ENCODE measurements at regions not wholly inside any gene's neighbourhood (a gene's known extent, or its start where the extent isn't known, plus 50 kb on each side); places are given as distances from the start of the nearest gene placed in this dataset.
"Not testable (repeated sequence)": the region's sequence is repeated elsewhere in the genome, so short reads cannot be mapped to it uniquely, and the experiment has no call there.

- DNase-seq (ENCODE audit: low read depth, low spot score) = no peak
Measured at GRCh38 chr14:44453433-44454171, 53.5 kb downstream of the FSCB start.

- not testable (repeated sequence) for DNase-seq (ENCODE audit: low read depth, low spot score)
Measured at GRCh38 chr14:44450232-44450631, 56.9 kb downstream of the FSCB start.

DNA sequence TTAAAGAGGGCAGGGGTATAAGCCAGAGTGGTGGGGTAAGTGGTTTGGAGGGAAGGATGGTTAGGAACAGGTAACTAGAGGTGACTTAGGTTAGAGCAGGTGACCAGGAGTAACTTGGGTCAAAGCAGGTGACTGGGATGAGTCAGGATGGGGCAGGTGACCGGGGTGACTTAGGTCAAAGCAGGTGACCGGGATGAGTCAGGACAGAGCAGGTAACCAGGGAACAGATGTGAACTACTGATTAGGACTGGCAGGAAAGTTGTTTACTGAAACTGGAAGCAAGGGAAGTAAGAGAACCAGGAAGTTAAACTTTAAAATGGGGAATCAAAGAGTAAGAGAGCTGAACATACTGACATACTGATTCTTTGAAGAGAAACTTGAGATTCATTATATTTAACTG is 57.4 kb downstream of the FSCB start:
- DNase-seq (ENCODE audit: low read depth, low spot score) = no peak

DNA sequence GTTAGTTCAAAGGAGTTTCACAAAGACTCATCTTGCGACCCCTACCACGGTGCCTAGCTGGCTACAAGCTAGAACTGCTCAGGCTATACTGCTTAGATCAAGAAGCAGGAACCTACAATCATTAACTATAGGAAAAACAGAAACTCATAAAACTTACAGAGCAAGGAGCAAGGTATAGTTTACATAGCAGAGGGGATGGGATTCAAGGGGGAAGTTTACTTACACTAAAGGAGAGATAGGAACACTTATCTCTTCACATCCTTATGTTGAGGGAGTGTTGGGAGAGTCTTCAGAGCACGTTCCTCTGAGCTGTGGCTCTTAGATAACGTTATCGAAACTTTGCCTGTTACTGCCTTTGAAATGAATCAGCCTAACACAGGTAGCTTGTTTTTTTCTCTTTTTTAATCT is 58.1 kb downstream of the FSCB start:
- no peak for DNase-seq (ENCODE audit: low read depth, low spot score)

DNA sequence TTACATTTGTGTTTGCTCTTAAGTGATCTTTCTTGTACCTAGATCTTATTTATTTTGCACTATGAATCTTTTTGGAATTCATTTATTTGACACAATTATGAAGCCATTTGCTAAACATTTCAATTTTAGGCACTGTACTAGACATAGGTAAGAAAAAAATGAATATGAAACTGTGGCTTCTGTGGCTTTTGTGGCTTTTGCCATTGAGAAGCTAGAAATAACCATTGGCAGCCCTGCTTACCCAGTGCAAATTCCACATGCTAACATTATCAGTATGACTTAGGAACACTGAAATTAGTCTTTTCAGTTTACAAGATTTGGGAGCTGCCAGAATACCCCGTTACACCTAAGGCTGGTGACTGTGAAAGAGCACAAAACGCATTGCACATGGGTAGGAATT is 60.1 kb downstream of the FSCB start:
- DNase-seq (ENCODE audit: low read depth, low spot score) = no peak

DNA sequence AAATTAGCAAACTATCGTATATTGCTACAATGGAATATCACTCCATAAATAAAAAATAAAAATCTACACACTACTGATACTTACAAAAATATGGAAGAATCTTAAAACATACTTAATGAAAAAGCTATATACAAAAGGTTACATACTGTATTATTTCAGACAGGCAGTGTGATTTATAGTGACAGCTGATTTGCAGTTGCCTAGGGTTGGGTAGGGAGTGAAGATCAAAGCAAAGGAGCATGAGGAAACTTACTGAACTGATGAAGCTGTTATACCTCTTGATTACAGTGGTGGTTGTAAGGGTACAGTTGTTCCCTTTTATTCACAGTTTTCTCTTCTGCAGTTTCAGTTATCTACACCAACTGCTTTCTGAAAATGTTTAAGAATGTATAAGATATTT is 62.6 kb downstream of the FSCB start:
- no peak for DNase-seq (ENCODE audit: low read depth, low spot score)

DNA sequence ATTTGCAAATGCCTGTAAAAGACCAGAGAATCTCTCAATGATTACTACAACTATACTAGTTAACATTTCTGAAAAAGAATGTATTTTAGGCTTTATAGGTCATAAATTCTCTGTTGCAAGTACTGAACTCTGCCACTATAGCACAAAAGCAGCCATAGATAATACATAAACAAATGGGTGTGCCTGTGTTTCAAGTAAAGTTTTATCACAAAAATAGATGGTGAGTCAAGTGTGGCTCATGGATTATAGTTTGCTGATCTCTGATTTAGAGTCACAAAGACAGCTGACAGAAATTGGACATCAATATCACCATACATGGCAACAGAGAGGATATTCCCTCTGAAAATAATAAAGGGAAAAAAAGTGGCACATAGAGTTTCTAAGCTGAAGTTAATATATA is 68.1 kb downstream of the FSCB start:
- DNase-seq (ENCODE audit: low read depth, low spot score) = no peak

- DNase-seq (ENCODE audit: low read depth, low spot score) = no peak
Measured at GRCh38 chr14:44438221-44438620, 68.9 kb downstream of the FSCB start.

- no peak for DNase-seq (ENCODE audit: low read depth, low spot score)
Measured at GRCh38 chr14:44436458-44436857, 70.6 kb downstream of the FSCB start.

- DNase-seq (ENCODE audit: low read depth, low spot score) = no peak
Measured at GRCh38 chr14:44428231-44428945, 78.7 kb downstream of the FSCB start.

- DNase-seq (ENCODE audit: low read depth, low spot score) = no peak
Measured at GRCh38 chr14:44422699-44423098, 84.4 kb downstream of the FSCB start.

- no peak for DNase-seq (ENCODE audit: low read depth, low spot score)
Measured at GRCh38 chr14:44420226-44420625, 86.9 kb downstream of the FSCB start.

- DNase-seq (ENCODE audit: low read depth, low spot score) = no peak
Measured at GRCh38 chr14:44418856-44419255, 88.2 kb downstream of the FSCB start.

- no peak for DNase-seq (ENCODE audit: low read depth, low spot score)
Measured at GRCh38 chr14:44417809-44418208, 89.3 kb downstream of the FSCB start.

DNA sequence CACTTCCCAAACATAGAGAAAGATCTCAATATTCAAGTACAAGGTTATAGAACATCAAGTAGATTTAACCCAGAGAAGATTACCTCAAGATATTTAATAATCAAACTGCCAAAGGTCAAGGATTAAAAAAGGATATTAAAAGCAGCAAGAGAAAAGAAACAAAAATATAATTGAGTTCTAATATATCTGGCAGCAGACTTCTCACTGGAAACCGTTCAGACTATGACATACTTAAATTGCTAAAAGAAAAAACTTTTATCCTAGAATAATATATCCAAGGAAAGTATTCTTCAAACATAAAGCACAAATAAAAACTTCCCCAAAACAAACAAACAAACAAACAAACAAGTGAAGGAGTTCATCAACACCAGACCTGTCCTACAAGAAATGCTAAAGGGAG is 92.4 kb downstream of the FSCB start:
- no peak for DNase-seq (ENCODE audit: low read depth, low spot score)

- DNase-seq (ENCODE audit: low read depth, low spot score) = no peak
Measured at GRCh38 chr14:44412858-44413569, 94.1 kb downstream of the FSCB start.

DNA sequence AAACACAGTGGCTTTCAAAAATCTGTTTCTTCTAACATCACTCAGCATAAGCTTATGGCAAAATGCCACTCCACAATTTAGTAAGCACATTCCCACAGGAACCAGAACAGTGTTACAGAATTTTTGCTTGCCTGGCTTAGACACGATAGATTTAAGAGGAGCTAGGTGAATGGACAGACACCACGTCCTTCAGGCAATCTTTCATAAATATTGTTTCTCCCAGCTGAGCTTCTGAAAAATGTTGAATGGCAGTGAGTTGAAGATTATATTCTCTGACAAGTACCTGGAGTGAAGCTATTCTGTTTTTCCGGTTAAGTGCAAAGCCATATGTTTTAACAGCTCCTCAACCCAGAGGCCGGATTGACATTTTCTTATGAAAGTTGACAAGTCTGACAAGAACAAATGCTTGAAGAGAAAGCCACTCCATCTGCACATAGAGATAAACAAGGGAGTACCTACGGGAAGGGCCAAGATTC is 102.0 kb downstream of the FSCB start:
- DNase-seq (ENCODE audit: low read depth, low spot score) = no peak

GRCh38 chr14:44404599-44404998 is 102.5 kb downstream of the FSCB start:
- DNase-seq (ENCODE audit: low read depth, low spot score) = no peak

- no peak for DNase-seq (ENCODE audit: low read depth, low spot score)
Measured at GRCh38 chr14:44404036-44404435, 103.0 kb downstream of the FSCB start.

DNA sequence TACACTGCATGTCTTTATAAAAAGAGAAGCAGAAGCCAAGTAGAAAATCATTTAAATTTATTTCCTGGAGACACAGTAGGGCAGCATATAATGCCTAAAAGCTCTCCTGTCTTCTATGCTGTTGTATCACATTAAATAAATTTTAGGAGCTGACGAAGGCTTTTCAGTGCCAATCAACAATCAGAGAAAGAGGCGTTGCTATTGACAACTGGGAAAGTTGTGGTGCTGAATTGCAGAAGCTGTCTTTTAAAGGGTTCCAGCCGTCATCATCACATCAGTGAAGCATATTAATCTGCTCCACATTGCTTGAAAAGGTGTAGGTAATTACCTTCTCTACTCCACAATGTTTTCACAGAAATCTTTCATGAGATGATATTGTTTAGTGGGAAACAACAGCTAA is 103.9 kb downstream of the FSCB start:
- no peak for DNase-seq (ENCODE audit: low read depth, low spot score)

DNA sequence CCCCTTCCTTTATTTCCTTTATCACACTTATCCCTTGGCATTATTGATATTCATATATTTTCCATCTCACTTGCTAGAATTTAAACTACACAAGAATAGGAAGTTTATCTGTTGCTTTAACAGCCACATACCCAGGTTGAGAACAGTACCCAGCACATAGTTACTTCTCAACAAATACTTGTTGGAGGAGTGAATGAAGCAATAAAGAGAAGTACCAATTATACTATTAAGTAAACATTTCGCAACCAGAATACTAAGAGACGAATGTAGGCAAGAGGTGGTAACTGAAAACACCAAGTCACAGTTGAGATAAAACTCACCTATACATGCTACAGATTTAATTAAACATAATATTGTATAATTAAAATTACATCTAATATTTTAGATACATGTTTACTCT is 110.9 kb downstream of the FSCB start:
- no peak for DNase-seq (ENCODE audit: low read depth, low spot score)

GRCh38 chr14:44392984-44393383 is 114.1 kb downstream of the FSCB start:
- DNase-seq (ENCODE audit: low read depth, low spot score) = no peak

GRCh38 chr14:44388306-44388705 is 118.8 kb downstream of the FSCB start:
- DNase-seq (ENCODE audit: low read depth, low spot score) = no peak
